BE2C (cell line): ENCODE measurements at regions not wholly inside any gene's neighbourhood (a gene's known extent, or its start where the extent isn't known, plus 50 kb on each side); places are given as distances from the start of the nearest gene placed in this dataset.

Experiments used
- DNase-seq: peaks from one replicate; pipeline ENCODE4 v3.0.0-alpha.2; 2020
- H3K27me3 ChIP-seq: fragments of 250-450 bp; sonication (Bioruptor Pico); 2 replicates; pipeline ENCODE4 v1.5.1; 2020; ENCODE audit warnings: mild to moderate bottlenecking
- H3K36me3 ChIP-seq: fragments of 250-450 bp; sonication (Bioruptor Pico); 2 replicates; pipeline ENCODE4 v1.5.1; 2020; ENCODE audit warnings: mild to moderate bottlenecking
- H3K4me1 ChIP-seq: fragments of 250-450 bp; sonication (Bioruptor Pico); 2 replicates; pipeline ENCODE4 v1.5.1; 2020
- H3K4me3 ChIP-seq: 2 replicates; pipeline ENCODE4 v1.5.1; 2011; ENCODE audit warnings: low read depth, low read length
- H3K9me3 ChIP-seq: fragments of 250-450 bp; sonication (Bioruptor Pico); 2 replicates; pipeline ENCODE4 v1.5.1; 2020
- TF ChIP-seq, protein P1 (sequence below): IDR thresholded peaks from 2 replicates; pipeline ENCODE4 v1.5.1; 2012; ENCODE audit warnings: mild to moderate bottlenecking, low read depth, low read length

GRCh38 chr1:42004322-42004721 lies 85.6 kb upstream of the HIVEP3 start:
- DNase-seq = no peak
- H3K27me3 ChIP-seq = no peaks in the 10 kb centered on the region
- no peaks in the 10 kb centered on the region for H3K4me1 ChIP-seq

GRCh38 chr1:42003433-42003832 lies 84.7 kb upstream of the HIVEP3 start:
- no peaks in the 10 kb centered on the region for H3K36me3 ChIP-seq
- TF ChIP-seq, protein P1, sequence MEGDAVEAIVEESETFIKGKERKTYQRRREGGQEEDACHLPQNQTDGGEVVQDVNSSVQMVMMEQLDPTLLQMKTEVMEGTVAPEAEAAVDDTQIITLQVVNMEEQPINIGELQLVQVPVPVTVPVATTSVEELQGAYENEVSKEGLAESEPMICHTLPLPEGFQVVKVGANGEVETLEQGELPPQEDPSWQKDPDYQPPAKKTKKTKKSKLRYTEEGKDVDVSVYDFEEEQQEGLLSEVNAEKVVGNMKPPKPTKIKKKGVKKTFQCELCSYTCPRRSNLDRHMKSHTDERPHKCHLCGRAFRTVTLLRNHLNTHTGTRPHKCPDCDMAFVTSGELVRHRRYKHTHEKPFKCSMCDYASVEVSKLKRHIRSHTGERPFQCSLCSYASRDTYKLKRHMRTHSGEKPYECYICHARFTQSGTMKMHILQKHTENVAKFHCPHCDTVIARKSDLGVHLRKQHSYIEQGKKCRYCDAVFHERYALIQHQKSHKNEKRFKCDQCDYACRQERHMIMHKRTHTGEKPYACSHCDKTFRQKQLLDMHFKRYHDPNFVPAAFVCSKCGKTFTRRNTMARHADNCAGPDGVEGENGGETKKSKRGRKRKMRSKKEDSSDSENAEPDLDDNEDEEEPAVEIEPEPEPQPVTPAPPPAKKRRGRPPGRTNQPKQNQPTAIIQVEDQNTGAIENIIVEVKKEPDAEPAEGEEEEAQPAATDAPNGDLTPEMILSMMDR = no peak
- H3K4me3 ChIP-seq = no peak overlapping the region
- DNase-seq = no peak
- H3K4me1 ChIP-seq = no peaks in the 10 kb centered on the region
- no peaks in the 10 kb centered on the region for H3K9me3 ChIP-seq
- H3K27me3 ChIP-seq = no peaks in the 10 kb centered on the region

More at GRCh38 chr1:42004322-42004721, 85.6 kb upstream of the HIVEP3 start:
- no peaks in the 10 kb centered on the region for H3K9me3 ChIP-seq
- H3K4me3 ChIP-seq = no peak overlapping the region
- no peaks in the 10 kb centered on the region for H3K36me3 ChIP-seq
- TF ChIP-seq, protein P1 = no peak

- TF ChIP-seq, protein P1 = no peak
- no peak for DNase-seq
- Histone ChIP-seq H3K4me1 (no peaks in the 10 kb centered on the region), H3K27me3 (no peaks in the 10 kb centered on the region), H3K4me3 (no peak overlapping the region), H3K9me3 (no peaks in the 10 kb centered on the region), H3K36me3 (no peaks in the 10 kb centered on the region)
Measured at GRCh38 chr1:42002220-42002619, 83.5 kb upstream of the HIVEP3 start.

- no peaks in the 10 kb centered on the region for H3K4me1 ChIP-seq
- TF ChIP-seq, protein P1 = no peak
- no peaks in the 10 kb centered on the region for H3K9me3 ChIP-seq
- DNase-seq = no peak
- H3K4me3 ChIP-seq = no peak overlapping the region
- H3K36me3 ChIP-seq = no peaks in the 10 kb centered on the region
- H3K27me3 ChIP-seq = no peaks in the 10 kb centered on the region
Measured at GRCh38 chr1:42000766-42001165, 82.0 kb upstream of the HIVEP3 start.

DNA sequence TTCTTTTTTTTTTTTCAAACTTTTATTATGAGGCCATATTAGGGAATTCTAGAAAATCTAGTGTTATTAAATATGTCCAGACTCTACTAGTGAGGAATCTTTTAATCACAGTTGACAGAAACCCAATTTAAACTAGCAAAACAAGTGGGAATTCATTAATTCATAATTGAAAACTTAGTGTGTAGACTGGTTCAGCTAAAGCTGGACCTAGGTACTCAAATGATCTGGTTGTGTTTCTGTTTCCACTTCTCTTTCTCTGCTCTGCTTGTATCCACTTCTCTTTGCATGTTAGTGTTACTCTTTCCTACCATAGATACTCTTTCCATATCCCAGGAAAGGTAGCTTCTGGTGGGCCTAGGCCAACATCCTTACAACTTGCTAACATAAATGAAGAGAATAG lies 81.2 kb upstream of the HIVEP3 start:
- no peaks in the 10 kb centered on the region for H3K36me3 ChIP-seq
- H3K9me3 ChIP-seq = no peaks in the 10 kb centered on the region
- H3K4me3 ChIP-seq = no peak overlapping the region
- DNase-seq = no peak
- TF ChIP-seq, protein P1 = no peak
- no peaks in the 10 kb centered on the region for H3K27me3 ChIP-seq
- H3K4me1 ChIP-seq = no peaks in the 10 kb centered on the region

- TF ChIP-seq, protein P1 = no peak
- Histone ChIP-seq H3K36me3 (no peaks in the 10 kb centered on the region), H3K27me3 (no peaks in the 10 kb centered on the region), H3K4me3 (no peak overlapping the region), H3K9me3 (no peaks in the 10 kb centered on the region), H3K4me1 (no peaks in the 10 kb centered on the region)
- DNase-seq = no peak
Measured at GRCh38 chr1:41998250-41998649, 79.5 kb upstream of the HIVEP3 start.
